AG08396 (cell line): ENCODE measurements at regions not wholly inside any gene's neighbourhood (a gene's known extent, or its start where the extent isn't known, plus 50 kb on each side); places are given as distances from the start of the nearest gene placed in this dataset.
"Not testable (repeated sequence)": the region's sequence is repeated elsewhere in the genome, so short reads cannot be mapped to it uniquely, and the experiment has no call there.

Source experiments
- DNase-seq: peaks from one replicate; pipeline ENCODE4 v3.0.0; 2012; ENCODE audit warnings: low spot score, mixed read lengths

DNA sequence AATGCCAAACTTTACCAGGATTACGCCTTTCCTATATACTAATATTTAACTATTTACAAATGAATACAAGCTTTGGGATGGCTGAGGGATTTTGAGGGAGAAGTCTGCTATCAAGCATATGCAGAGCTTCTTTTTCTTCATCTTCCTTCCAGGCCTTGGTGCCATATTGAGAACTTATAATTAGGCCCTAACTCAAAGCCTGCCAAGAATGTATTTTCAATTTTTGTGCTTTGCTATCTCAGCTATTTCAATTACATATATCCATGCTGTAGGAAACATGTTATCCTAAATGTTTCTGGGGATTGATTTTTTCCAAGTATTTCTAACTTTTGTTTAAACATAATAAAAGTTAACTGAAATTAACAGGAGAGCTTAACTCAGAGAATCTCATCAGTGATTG lies 425.0 kb upstream of the GRM7 start:
- no peak for DNase-seq

DNA sequence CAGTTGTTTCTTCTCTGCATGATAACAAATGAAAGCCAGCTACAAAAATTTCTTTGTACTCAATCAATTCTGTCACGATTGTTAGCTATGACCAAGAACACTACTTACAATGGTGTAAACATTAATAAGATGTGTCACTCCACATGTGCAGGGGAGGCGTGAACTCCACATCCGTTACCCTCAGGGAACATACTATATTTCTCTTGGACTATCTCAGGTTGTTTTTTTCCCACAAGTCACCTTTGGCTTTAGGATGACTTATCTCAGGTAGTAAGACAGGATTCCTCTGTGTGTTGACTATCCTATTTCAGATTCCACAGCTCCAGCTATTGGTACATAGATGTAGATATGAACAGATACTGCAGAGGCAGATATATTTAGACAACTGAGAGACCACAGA lies 423.3 kb upstream of the GRM7 start:
- no peak for DNase-seq

DNA sequence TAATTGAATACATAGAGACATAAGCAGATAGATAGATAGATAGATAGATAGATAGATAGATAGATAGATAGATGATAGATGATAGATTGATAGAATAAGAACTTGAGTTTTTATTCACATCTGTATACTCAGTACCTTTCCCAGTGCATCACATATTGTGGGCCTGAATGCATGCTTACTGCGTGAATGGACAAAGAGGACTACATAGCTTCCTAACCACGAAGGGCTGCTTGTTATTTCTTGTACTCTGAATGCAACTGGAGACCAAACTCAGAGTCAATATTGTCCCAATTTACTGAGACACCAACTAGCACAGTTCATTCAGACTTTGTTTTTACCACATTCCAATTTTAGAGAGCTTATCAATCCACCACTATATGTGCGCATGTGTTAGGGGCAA lies 422.9 kb upstream of the GRM7 start:
- DNase-seq = no peak

DNA sequence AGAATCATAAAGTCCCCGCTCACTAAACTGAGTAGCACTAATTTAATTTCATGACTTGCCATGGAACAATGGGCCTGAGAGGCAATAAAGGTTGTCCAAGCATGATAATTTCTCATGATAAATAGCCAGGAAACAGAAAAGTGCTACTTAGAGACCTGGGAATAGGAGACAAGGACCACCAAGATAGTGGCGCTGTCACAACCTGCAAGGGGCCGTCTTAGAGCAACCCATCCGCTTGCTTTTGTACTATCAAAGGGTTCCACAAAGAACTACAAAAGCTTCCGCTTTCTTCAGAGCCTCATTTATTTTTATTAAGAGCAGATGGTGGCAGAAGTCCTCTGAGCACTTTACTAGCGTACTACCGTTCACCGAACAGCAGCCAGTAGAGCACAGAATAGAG lies 421.7 kb upstream of the GRM7 start:
- DNase-seq = no peak

DNA sequence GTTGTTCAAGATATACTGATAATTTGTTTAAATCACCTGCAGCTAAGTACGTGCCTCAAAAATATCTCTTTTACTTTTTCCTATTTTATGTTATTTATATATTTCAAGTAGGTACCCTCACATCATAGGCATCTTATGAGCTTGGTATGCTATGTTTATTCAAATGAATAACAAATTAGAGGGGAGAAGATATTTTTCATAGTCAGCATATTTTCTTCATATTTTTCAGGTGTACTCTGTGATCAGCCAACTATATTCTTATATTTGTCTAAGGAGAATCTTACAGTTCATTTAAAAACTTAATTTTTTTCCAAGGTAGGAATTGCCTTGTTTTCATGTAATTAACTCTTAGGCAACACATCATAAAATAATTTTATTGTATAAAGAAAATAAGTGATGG lies 421.1 kb upstream of the GRM7 start:
- DNase-seq = no peak

DNA sequence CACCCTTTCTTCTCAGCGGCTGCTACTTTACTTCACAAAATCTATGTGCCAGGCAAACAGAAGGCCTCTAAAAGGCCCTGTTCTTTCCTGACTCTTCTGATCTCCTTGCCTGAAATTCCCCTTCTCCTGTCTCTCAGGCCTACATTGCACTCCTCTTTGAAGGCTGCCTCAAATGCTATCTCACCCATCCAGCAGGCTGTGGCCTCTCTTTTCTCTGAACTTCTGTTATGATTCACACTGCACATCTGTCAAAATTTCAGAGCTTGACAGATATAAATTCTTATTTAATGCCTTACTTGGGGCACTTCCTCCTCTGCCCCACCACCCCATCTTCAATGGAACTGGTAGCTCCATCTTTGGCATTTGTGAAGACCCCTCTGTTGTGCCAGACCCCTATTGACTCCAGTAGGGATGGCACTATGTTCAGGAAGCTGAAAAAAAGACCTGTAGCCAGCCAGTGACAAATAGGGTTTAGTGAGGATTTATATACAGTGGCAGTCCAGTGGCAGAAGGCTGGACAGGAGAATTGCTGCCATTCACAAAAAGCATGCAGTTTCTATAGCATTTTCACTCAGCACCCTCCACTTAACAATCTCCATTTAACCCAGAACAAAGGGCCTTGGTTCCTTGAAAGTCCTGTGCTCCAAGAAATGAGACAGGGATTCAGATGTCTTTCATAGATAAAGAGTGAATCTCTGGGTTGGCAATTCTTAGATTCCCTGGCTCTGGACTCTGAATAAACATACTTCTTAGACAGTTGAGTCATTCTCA lies 415.8 kb upstream of the GRM7 start:
- DNase-seq = no peak

DNA sequence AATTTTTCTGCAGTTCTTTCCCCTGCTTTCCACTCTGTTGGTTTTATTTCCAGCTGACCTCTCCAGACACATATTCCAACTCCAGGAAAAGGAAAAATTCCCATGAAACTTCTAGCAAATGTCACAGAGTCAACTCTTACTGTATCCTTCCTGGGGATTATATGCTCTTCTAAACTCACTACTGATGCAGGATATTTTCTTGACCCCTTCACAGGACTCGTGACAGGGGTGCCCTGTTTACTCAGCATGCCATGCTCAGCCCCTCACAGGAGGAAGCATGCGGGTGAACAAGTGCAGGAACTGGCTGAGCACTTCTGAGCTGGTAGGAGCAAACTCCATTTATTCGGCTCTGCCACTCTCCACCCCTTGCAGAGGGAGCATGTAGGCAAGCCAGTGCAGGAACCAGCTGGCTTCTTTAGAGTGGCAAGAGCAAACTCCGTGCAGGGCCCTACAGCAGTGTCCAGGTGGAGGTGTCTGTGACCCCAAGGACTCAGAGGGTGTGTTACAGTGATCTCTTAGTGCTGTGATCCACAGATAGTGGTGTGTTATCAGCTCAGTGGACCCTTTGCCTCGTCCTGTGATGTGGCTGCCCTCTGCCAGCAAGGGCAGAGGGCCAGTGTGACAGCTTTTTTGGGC lies 413.6 kb upstream of the GRM7 start:
- no peak for DNase-seq

DNA sequence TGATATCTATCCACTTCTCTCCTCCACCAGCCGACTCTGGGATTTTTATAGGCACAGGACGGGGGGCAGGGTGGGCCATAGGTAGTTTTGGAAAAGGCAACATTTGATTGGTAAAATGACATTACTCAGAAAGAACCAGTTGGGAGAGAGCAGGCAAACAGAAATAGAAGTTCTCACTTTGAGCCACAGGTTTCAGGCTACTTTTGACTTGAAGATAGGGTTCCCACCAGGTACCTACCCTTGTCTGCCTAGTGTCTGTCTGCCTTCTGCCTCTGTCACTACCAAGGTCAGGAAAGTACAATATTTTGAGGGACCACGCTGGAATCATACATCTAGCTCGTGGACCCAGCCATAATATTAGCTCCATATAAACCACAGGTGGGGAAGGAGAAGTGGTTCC lies 412.9 kb upstream of the GRM7 start:
- DNase-seq = no peak

DNA sequence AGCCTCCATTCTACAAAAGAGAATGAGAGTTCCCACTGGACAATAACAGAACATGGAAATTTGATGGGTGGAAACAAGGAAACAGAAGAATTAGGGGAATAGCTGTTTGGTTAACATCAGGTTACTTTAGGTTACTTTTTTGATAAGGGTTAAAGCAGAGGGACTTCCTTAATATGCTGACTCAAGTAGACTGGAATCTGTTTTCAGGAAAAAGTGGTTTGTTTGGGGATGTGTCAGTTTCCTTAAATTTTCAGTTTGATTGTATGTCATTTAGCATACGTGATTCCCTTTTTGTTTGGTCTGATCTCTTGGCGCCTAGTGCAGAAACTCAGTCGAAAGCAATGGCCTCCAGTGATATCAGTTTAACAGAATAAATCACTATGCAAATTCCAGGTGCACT lies 411.8 kb upstream of the GRM7 start:
- no peak for DNase-seq

DNA sequence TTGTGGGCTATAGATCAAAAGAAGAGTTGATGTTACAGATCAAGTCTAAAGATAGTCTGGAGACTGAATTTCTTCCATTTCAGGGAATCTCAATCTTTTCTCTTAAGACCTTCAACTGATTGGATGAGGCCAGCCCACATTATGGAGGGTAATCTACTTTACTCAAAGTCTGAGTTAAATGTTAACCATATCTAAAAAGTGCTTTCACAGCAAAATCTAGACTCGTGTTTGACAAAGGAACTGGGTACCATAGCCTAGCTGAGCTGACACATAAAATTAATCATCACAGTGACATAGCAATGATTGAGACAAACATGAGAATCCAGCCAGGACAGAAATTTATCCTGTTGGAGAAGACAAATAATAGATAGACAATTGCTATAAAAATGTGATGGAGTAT lies 407.9 kb upstream of the GRM7 start:
- DNase-seq = no peak

DNA sequence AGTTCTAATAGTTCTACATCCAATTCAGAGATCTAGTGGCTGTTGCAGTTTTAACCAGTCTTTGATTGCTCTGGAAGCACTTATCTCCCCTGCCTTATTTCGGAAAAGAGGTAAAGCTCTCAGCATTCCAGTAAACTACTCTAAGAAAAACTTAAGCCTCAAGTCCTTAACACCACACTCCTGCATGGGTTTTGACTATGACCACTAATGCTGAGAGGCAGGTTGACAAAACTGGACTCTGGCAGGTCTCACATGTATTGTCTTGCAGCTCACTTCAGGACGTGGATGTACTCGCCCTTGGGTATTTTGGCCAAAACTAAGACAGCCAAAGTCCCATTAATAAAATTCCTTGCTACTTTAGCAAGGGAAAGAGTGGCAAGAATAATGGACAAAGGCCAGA lies 405.9 kb upstream of the GRM7 start:
- DNase-seq = no peak

DNA sequence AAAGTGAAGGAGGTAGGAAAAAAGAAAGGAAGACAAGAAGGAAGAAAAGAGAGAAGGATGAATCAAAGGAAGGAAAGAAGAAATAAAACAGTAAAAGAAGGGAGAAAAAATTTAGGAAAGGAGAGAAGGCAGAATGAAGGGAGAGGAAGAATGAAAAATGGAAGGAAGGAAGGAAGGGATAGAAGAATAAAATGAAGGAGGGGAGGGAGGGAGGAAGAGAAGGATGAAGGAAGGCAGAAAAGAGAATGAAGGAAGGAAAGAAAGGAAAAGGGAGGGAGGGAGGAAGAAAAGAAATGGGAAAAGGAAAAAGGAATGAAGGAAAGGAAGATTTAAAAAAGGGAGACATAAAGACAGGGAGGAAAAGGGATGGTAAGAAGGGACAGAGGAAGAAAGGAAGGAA lies 393.7 kb upstream of the GRM7 start:
- no peak for DNase-seq

DNA sequence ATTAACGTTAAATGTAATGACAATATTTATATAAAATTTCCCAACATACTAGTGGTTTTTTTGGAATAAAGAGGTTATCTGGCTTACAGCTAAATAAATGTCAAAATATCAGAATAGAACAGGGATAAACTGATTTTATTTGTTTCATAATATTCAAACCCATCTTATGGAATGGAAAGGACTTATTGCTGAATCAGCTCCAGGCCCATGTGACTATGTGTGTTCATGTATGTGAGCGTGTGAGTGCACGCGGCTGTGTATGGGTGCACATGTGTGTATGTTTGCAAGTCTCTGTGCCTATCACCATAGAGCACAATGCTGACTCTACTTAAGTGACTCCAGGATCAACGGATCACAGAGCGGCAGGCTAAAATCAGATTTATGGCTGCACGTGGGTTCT lies 392.3 kb upstream of the GRM7 start:
- DNase-seq = no peak

DNA sequence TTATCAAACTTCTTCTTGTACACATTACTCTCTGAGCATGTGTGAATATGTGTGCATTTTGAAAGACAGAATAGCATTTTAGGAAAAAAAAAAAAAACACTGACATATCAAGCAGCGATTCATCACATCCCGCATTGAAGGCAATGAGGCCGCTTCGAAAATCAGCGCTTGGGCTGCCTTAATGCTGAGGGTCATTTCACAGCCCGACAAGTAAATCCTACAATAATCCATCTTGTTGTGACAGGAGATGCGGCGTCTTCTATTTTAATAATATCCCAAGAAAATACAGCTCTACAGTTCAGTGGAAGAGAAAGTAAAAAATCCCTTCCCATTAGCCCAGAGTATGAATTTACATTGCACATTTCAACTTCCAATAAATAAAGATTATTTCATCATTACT lies 389.2 kb upstream of the GRM7 start:
- no peak for DNase-seq

DNA sequence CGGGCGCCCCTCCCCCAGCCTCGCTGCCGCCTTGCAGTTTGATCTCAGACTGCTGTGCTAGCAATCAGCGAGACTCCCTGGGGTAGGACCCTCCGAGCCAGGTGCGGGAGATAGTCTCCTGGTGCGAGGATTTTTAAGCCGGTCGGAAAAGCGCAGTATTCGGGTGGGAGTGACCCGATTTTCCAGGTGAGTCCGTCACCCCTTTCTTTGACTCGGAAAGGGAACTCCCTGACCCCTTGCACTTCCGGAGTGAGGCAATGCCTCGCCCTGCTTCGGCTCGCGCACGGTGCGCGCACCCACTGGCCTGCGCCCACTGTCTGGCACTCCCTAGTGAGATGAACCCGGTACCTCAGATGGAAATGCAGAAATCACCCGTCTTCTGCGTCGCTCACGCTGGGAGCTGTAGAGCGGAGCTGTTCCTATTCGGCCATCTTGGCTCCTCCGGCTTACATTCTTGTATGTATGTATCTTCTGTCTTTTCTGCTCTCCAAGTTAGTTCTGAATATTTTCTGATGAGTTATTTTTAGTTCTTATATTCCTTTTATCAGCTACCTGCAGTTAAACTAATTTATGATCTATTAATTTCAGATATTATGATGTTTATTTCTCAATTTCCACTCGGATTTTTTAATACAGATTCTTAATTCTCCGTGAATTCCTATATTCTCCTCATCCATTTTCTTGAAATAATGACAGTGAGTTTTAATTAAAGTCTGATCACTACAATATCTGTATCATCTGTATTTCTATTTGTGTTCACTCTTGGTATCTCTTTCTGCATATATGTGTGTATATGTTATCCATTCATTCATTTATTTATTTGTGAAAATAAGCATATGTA lies 370.2 kb upstream of the GRM7 start:
- not testable (repeated sequence) for DNase-seq

DNA sequence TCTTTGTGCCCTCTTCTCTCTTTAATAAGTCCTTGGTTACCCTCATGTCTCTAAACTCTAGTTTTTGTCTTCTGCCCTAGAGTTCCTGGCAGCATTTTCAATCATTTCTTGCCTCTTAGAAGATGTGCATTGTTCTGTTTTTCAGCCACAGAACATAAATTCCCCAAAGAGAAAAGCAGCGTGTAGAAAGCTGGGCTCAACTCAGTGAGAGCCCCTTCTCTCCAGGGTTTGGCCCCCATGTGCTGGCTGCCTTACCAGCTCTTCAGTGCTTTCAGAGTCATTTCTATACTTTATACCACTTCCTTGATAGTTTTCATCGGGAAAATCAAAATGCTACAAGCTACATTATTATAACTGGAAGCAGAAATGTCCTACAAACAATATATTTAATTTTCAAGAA lies 369.1 kb upstream of the GRM7 start:
- no peak for DNase-seq

DNA sequence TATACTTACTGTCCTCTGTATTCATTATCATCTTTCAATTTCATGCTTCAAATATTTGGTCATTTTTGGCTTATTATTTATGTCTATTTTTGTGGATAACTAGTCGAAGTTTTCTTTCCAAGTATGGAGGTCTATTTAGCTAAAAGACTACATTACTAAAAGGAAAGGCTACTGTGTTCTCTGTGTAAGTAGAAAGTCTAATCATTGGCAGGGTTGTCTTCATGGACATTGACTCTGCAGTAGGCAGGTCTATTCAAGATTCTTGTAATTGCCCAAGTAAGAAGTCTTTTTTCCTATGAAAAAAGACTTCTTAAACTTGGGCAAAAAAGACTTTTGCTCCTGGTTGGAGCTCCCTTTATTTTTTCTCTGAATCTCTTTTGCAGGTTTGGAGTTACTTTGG lies 368.6 kb upstream of the GRM7 start:
- no peak for DNase-seq

DNA sequence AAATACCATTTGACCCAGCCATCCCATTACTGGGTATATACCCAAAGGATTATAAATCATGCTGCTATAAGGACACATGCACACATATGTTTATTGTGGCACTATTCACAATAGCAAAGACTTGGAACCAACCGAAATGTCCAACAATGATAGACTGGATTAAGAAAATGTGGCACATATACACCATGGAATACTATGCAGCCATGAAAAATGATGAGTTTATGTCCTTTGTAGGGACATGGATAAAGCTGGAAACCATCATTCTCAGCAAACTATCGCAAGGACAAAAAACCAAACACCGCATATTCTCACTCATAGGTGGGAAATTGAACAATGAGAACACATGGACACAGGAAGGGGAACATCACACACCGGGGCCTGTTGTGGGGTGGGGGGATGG lies 362.0 kb upstream of the GRM7 start:
- not testable (repeated sequence) for DNase-seq

DNA sequence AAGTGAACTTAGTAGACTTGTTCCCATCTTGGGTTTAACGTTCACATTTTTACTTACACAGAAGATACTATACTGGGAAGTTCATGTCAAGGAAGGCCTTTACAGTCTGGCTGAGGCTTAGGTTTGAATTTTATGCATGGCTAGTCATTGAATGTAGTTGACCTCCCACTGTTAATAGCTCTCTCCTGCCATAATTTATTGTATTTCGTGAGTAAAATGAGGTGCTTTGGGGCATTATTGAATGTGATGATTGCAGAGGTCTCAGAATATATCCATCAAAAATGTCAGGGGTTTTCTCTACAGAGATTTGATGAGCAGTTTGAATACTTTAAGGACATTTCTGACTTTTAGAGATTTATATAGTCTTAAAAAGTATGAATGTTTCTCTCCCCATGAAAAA lies 356.6 kb upstream of the GRM7 start:
- no peak for DNase-seq

DNA sequence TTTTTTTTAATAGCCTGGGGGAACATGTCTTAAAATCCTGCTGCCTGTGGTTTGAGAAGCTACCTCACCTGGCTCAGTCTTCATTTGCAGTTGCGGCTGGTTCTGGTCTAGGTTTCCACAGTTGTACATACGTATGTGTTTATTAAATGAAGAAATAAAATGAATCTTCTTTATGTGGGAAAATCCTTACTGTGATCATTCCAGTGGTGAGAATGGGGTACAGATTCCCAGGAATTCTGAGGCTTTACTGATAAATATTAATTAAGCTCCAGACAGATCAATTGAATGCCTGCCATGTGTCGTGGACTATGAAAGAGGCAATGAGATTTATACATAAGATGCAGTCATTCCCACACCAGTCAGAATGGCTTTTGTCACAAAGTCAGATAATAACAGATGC lies 356.1 kb upstream of the GRM7 start:
- no peak for DNase-seq

DNA sequence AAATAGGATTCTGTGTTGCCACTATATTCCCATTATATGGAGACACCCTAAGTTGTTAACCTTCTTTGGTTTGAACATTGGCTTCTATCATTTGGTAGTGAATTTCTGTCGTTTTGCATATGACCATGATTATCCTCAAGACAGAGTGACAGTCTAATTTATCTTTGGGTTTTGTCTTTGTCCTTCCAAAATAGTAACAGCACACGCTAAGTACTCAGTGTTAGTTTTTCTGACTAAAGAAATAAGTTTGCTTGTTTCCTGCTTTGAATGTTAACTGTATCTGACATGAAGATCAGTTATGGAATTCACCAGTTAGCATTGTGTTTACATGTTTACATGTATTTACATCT lies 352.5 kb upstream of the GRM7 start:
- DNase-seq = no peak

DNA sequence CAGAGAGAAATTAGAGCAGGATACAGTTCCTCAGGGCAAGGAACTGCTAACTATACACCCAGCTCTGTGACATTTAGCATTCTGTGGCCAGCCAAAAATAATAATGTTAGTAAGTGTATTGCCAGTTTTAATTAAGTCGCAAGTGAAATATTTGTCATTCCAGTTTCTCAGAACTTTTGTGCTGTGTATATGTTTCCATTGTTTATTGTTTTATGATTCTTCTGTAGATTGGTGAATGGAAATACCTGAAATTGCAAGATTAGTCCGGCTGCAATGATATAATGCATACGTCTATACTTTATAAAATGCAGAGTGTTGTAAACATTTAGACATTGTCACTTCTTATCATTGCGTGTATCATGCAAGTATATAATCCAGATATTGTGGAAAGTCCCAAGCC lies 351.3 kb upstream of the GRM7 start:
- no peak for DNase-seq

DNA sequence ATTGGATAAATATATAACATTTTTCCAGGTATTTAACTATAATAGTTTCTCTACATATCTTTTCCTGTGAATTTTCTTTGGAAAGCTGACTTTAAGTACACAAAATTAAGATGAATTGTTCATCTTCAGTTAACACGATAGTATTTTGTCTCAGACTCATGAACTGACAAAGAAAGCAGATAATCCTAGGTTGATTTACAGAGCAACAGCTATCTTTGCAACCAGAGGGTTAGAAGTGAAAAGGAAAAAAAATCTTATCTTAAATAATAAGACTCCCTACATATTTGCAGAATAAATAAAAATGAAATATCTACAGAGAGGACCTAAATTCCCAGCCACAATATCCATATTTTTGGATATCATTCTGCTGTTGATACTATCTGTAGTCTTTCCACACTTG lies 350.2 kb upstream of the GRM7 start:
- no peak for DNase-seq
